Choroid plexus epithelial cell (primary cell): ENCODE measurements at regions not wholly inside any gene's neighbourhood (a gene's known extent, or its start where the extent isn't known, plus 50 kb on each side); places are given as distances from the start of the nearest gene placed in this dataset.

Experiments used
- DNase-seq: peaks from one replicate; pipeline ENCODE4 v3.0.0-alpha.2; 2010; ENCODE audit warnings: low read depth
- H3K4me3 ChIP-seq: 2 replicates; pipeline ENCODE4 v1.5.1; 2011; ENCODE audit warnings: low read depth, mild to moderate bottlenecking, control low read depth, low read length, moderate library complexity
- TF ChIP-seq, protein P1 (sequence below): conservative IDR thresholded peaks from 2 replicates; pipeline ENCODE4 v1.5.1; 2011; ENCODE audit warnings: low read depth, mild to moderate bottlenecking, control low read depth, inconsistent platforms, low read length, moderate library complexity

DNA sequence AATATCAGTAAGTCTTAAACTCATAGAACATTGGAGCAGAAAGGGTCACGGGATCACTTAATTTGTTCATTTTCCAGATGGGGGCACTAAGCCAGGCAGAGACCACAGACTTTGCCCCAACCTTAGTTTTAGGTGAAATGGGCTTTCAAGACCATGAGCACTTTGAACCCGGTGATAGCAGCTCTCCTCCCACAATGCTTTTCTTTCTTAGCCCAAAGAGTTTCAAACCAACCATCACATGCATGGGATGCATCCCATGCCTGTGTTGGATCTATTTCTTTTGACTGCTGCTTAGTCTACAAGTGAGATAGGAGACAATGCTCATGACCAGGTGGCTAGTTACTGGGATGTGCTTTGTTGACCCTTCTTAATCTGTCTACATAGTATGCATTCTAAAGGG, 240.6 kb downstream of the NUF2 start:
- DNase-seq = no peak
- H3K4me3 ChIP-seq = no peak overlapping the region
- TF ChIP-seq, protein P1, sequence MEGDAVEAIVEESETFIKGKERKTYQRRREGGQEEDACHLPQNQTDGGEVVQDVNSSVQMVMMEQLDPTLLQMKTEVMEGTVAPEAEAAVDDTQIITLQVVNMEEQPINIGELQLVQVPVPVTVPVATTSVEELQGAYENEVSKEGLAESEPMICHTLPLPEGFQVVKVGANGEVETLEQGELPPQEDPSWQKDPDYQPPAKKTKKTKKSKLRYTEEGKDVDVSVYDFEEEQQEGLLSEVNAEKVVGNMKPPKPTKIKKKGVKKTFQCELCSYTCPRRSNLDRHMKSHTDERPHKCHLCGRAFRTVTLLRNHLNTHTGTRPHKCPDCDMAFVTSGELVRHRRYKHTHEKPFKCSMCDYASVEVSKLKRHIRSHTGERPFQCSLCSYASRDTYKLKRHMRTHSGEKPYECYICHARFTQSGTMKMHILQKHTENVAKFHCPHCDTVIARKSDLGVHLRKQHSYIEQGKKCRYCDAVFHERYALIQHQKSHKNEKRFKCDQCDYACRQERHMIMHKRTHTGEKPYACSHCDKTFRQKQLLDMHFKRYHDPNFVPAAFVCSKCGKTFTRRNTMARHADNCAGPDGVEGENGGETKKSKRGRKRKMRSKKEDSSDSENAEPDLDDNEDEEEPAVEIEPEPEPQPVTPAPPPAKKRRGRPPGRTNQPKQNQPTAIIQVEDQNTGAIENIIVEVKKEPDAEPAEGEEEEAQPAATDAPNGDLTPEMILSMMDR = no peak

DNA sequence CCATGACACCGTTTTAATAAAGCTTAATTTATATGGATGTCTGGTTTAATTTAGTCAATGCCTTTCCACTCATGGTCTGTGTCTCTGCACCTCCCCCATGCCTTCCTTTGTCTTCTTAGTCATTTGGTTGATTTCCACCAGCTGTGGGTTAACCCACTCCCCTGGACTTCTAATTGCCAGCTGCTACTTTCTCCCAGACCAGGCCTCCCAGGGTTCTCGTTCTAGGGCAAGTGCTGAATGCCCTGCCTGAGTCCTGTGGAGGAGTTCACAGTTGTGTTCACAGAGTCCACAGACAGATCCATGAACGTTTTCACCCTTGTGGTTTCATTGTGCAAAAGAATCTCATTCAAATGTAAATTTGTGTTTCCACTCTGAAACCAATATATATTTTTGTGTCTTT, 243.4 kb downstream of the NUF2 start:
- no peak overlapping the region for H3K4me3 ChIP-seq
- TF ChIP-seq, protein P1 = no peak
- no peak for DNase-seq

DNA sequence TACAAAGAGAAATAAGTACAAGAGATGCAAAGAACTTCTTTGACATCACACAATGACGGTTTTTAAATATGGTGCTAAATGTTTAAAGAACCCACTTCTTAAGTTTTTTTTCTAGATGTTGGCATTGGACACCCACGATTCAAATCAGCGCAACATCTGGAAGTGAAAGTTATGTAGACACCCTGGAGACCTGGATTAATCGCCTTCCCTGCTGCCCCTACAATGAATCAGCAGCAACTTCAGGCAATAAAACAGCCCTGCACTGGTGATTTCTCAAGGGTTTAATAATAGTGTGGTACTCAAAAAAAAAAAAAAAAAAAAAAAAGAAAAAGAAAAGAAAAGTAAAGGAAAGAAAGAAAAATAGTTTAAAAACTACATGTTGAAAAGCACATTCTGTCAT, 248.3 kb downstream of the NUF2 start:
- no peak overlapping the region for H3K4me3 ChIP-seq
- DNase-seq = no peak
- TF ChIP-seq, protein P1 = no peak

DNA sequence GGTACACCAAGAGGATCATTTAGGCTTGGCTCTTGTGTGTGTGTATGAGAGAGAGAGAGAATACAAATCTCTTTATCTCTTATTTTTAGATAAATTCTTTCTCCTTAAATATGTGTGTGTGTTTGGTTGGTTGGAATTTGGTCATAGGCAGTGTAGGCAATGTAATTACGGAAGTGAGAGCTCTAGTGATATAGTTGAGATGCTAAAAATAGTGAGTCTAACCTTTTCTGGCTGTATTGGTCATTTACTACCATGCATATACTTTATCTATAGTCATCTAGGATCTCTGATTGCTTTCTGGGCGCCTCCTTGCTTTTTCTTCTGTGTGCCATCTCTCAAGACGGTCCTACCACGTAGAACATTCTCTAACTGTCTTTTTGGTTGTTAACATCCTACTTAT, 250.2 kb downstream of the NUF2 start:
- no peak for DNase-seq
- H3K4me3 ChIP-seq = no peak overlapping the region
- TF ChIP-seq, protein P1 = no peak

DNA sequence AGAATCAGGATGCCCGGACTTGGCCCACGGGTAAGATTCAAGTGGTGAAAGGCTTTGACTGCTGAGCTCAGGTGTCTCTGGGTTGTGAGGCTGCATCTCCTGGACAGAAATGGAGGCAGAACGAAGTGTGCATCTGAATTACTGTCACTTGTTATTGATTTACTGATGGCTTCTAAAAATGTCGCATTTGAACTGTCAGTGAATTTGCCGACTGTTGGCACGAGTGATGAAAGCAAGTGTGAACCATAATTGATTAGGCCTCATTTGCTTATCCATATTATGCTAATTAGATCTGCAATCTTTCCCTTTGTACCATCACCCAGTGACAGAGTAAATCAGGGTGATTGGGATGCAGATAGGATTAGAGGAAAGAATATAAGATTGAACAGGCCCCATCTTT, 252.4 kb downstream of the NUF2 start:
- TF ChIP-seq, protein P1 = no peak
- no peak for DNase-seq

DNA sequence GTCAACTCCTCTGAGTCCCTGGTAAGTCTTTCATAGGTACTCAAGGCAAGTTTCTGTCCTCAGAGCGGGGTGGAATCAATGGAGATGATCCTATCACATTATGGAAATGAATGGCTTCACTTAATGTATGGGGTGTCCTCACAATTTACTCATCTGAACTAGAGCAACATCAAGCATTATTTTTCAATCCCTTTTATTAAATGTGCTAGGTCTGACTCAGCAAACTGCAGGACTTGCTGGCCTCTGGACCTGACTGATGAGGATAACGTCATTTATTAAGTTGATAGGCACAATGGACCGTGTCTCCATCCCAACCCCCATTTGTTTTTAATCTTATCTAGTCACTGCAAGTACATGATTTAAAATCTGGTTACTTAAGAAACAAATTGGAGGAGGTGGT, 259.2 kb downstream of the NUF2 start:
- H3K4me3 ChIP-seq = no peak overlapping the region

More for the DNA sequence above, 252.4 kb downstream of the NUF2 start:
- H3K4me3 ChIP-seq = no peak overlapping the region

DNA sequence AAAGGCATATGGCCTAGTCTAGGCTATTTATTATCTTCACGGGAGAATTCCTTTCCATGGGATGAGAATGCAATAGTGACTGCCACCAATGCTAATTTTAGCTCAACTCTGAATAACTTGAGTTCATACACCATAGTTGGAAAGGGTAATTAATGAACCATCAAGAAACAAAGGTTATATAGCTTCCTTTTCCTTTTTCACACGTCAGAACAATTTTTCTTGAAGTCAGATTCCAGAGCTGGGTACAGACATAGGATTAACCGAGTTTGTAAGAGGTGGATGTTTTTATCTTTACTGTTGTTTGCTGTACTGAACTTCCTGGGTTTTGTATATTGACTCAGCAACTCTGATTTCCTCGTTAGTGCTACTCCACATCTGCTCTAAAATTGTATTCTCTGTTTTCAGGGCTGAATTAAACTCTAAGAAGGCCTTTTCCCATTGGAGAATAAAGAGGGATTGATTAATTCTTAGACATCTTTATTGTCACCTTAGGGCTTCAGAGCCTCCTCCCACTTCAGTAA, 262.0 kb downstream of the NUF2 start:
- no peak overlapping the region for H3K4me3 ChIP-seq
- DNase-seq = no peak
- TF ChIP-seq, protein P1 = no peak

More for the DNA sequence above, 259.2 kb downstream of the NUF2 start:
- no peak for DNase-seq
- TF ChIP-seq, protein P1 = no peak
